ENCODE measurements at regions not wholly inside any gene's neighbourhood (a gene's known extent, or its start where the extent isn't known, plus 50 kb on each side); places are given as distances from the start of the nearest gene placed in this dataset.

DNA sequence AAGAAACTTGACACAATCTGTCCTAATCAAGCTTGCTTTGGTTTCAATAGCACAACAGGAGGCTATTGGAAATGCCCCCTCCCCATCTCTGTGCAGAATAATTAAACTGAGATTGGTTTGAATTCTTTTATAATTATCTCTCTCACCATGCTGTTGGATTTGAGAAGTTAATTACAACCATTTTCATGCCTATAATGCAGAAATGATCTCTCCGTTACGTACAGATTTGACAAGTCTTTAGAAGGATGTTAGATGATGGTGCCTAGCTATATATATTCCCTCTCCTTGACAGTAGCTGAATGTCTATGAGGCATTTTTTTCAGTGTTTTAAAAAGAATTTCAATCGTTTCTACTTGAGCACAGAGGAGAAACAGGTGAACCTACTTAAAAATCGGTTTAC lies 488.4 kb upstream of the TECRL start:
- TF ChIP-seq, protein P1, sequence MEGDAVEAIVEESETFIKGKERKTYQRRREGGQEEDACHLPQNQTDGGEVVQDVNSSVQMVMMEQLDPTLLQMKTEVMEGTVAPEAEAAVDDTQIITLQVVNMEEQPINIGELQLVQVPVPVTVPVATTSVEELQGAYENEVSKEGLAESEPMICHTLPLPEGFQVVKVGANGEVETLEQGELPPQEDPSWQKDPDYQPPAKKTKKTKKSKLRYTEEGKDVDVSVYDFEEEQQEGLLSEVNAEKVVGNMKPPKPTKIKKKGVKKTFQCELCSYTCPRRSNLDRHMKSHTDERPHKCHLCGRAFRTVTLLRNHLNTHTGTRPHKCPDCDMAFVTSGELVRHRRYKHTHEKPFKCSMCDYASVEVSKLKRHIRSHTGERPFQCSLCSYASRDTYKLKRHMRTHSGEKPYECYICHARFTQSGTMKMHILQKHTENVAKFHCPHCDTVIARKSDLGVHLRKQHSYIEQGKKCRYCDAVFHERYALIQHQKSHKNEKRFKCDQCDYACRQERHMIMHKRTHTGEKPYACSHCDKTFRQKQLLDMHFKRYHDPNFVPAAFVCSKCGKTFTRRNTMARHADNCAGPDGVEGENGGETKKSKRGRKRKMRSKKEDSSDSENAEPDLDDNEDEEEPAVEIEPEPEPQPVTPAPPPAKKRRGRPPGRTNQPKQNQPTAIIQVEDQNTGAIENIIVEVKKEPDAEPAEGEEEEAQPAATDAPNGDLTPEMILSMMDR (IDR thresholded peaks at IDR 0.05) = no peak
- Mint-ChIP-seq H3K27ac (no peak overlapping the region), H3K4me3 (no peak overlapping the region), H3K27me3 (ENCODE audit: low read depth in 2 of 2) (no peaks in the 10 kb centered on the region), H3K9me3 (peaks cover 6 to 7% of the 10 kb centered on the region in 2 donors), H3K36me3 (no peaks in the 10 kb centered on the region), H3K4me1 (no peaks in the 10 kb centered on the region)
- no peak overlapping the region for H3K4me3 ChIP-seq (ENCODE audit: low read length)
- H3K27ac ChIP-seq (ENCODE audit: low read length) = no peak overlapping the region
- DNase-seq (no peak), ATAC-seq (no peak)
- no peaks in the 10 kb centered on the region for H3K27me3 ChIP-seq (ENCODE audit: control insufficient read depth, insufficient read depth, low read length)
- no peaks in the 10 kb centered on the region for H3K36me3 ChIP-seq (ENCODE audit: control insufficient read depth, insufficient read depth, low read length)
- H3K4me1 ChIP-seq (ENCODE audit: control insufficient read depth, insufficient read depth, low read length) = no peaks in the 10 kb centered on the region
- no peaks in the 10 kb centered on the region for H3K9me3 ChIP-seq (ENCODE audit: control insufficient read depth, insufficient read depth, low read length)
- intact Hi-C loops (cut with micrococcal nuclease) = no loop called here
- WGBS (ENCODE audit: insufficient coverage) = no CpG with 5 or more reads among the region's 4 CpGs

DNA sequence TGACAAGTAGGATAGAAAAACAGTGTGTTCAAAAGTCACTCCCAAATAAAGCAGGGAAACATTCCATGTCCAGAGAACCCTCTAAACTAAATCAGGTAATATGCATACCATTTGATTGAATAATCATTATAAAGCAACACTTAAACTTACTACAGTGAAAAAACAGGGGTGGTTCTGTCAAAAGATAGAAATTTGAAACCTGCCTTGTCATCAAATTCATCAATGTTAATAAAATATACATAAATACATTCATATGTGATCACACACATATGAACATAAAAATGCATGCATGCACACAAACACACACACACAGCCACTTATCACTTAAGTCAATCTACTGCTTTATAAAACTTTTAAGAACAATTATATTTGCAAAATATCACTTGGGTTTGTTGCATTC lies 485.8 kb upstream of the TECRL start:
- Histone ChIP-seq H3K27me3 (ENCODE audit: control insufficient read depth, insufficient read depth, low read length) (no peaks in the 10 kb centered on the region), H3K36me3 (ENCODE audit: control insufficient read depth, insufficient read depth, low read length) (no peaks in the 10 kb centered on the region), H3K9me3 (ENCODE audit: control insufficient read depth, insufficient read depth, low read length) (no peaks in the 10 kb centered on the region), H3K4me1 (ENCODE audit: control insufficient read depth, insufficient read depth, low read length) (no peaks in the 10 kb centered on the region), H3K4me3 (ENCODE audit: low read length) (no peak overlapping the region), H3K27ac (ENCODE audit: low read length) (no peak overlapping the region)
- no peak for DNase-seq
- H3K9me3 Mint-ChIP-seq = peaks cover 0 to 6% of the 10 kb centered on the region in 2 donors
- H3K36me3 Mint-ChIP-seq = no peaks in the 10 kb centered on the region
- intact Hi-C loops (cut with micrococcal nuclease) = no loop called here
- H3K27ac Mint-ChIP-seq = no peak overlapping the region
- no peak overlapping the region for H3K4me3 Mint-ChIP-seq
- H3K4me1 Mint-ChIP-seq = no peaks in the 10 kb centered on the region
- TF ChIP-seq, protein P1 (IDR thresholded peaks at IDR 0.05) = no peak
- ATAC-seq = no peak
- no peaks in the 10 kb centered on the region for H3K27me3 Mint-ChIP-seq (ENCODE audit: low read depth in 2 of 2)

DNA sequence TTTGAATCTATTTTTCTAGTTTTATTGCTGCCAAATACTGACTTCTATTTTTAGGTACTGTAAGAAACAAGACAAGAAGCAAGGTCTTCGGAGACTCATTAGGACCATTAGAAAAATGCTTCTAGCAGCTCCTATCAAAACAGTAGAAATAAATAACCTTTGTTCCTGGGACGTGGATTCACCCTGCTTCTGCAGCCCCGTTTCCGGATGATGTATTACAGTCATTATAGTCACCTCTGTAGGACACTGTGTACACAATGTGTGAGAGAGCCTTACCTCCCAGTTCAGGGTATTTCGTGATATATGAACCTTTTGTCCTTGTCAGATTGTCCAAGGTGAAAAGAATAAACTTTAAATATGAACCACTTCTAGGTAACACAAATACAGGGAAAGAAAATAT lies 484.0 kb upstream of the TECRL start:
- no peaks in the 10 kb centered on the region for H3K4me1 Mint-ChIP-seq
- TF ChIP-seq, protein P1 (IDR thresholded peaks at IDR 0.05) = no peak

DNA sequence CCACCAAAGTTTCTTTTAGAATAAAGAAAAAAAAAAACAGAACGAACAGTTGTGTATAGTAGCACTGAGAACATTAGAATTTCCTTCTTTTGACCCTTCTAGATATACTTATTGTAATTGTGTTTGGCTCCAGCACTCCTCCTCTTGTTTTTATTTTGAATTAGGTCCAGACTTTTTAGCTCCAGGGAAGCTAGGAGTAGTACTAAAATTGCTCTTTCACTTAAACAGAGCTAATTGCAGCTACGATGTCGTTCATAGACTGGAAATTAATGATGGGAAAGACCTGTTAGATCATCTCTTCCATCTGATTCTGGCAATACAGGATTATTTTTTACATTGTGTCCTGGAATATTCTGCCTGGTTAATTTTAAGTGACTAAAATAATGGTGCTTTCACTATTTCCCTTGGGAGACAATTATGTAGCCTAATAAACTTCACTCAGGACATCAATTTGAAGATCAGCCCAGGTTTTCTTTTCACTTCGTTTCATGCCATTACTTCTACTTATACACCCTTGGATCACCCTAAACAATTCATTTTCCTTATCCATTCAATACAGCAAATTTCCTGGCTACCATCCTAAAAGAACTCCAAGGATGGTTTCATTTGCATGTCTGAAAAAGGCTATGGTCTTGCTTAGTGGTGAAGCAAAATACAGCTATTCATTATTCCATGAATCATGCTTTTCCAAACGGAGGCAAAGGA lies 480.8 kb upstream of the TECRL start:
- Histone ChIP-seq H3K4me3 (ENCODE audit: low read length) (no peak overlapping the region), H3K9me3 (ENCODE audit: control insufficient read depth, insufficient read depth, low read length) (peaks cover 3% of the 10 kb centered on the region), H3K27me3 (ENCODE audit: control insufficient read depth, insufficient read depth, low read length) (no peaks in the 10 kb centered on the region), H3K36me3 (ENCODE audit: control insufficient read depth, insufficient read depth, low read length) (no peaks in the 10 kb centered on the region), H3K27ac (ENCODE audit: low read length) (no peak overlapping the region), H3K4me1 (ENCODE audit: control insufficient read depth, insufficient read depth, low read length) (no peaks in the 10 kb centered on the region)
- intact Hi-C loops (cut with micrococcal nuclease) = no loop called here
- Mint-ChIP-seq H3K4me1 (no peaks in the 10 kb centered on the region), H3K36me3 (peaks cover 6% of the 10 kb centered on the region), H3K4me3 (no peak overlapping the region), H3K27ac (no peak overlapping the region), H3K27me3 (ENCODE audit: low read depth in 2 of 2) (no peaks in the 10 kb centered on the region), H3K9me3 (peaks cover 6 to 10% of the 10 kb centered on the region in 2 donors)
- ATAC-seq (no peak), DNase-seq (no peak)
- 80% methylated on average over 3 of the region's 5 CpGs for WGBS (ENCODE audit: insufficient coverage)
- TF ChIP-seq, protein P1 (IDR thresholded peaks at IDR 0.05) = no peak

More for the DNA sequence above, 484.0 kb upstream of the TECRL start:
- H3K4me3 ChIP-seq (ENCODE audit: low read length) = no peak overlapping the region
- Mint-ChIP-seq H3K27ac (no peak overlapping the region), H3K27me3 (ENCODE audit: low read depth in 2 of 2) (no peaks in the 10 kb centered on the region), H3K4me3 (no peak overlapping the region), H3K36me3 (no peaks in the 10 kb centered on the region), H3K9me3 (peaks cover 2 to 7% of the 10 kb centered on the region in 2 donors)
- H3K9me3 ChIP-seq (ENCODE audit: control insufficient read depth, insufficient read depth, low read length) = peaks cover 3% of the 10 kb centered on the region
- no peak overlapping the region for H3K27ac ChIP-seq (ENCODE audit: low read length)
- no peak for ATAC-seq
- WGBS (ENCODE audit: insufficient coverage) = 73% methylated on average over 4 of the region's 5 CpGs
- no peaks in the 10 kb centered on the region for H3K27me3 ChIP-seq (ENCODE audit: control insufficient read depth, insufficient read depth, low read length)
- no peaks in the 10 kb centered on the region for H3K4me1 ChIP-seq (ENCODE audit: control insufficient read depth, insufficient read depth, low read length)
- no peak for DNase-seq
- H3K36me3 ChIP-seq (ENCODE audit: control insufficient read depth, insufficient read depth, low read length) = no peaks in the 10 kb centered on the region
- intact Hi-C loops (cut with micrococcal nuclease) = no loop called here
